Renal cortex interstitium (tissue), 11 donors: ENCODE measurements at regions not wholly inside any gene's neighbourhood (a gene's known extent, or its start where the extent isn't known, plus 50 kb on each side); places are given as distances from the start of the nearest gene placed in this dataset.
A peak's percentile ranks its signal among the peaks of the same experiment; 100 is the strongest.
"Not testable (repeated sequence)": the region's sequence is repeated elsewhere in the genome, so short reads cannot be mapped to it uniquely, and the experiment has no call there.

ENCODE experiments used
- DNase-seq, 11 donors: peaks; one replicate each; pipeline ENCODE4 v3.0.0-alpha.2; 2013; ENCODE audit warnings: low read depth in 9 of 11, low spot score in 4 of 11; ENCODE audit errors: extremely low read depth in 1 of 11

GRCh38 chr16:86227801-86228200 is 282.5 kb upstream of the FOXF1 start:
- no peak for DNase-seq

GRCh38 chr16:86228713-86229112 is 281.6 kb upstream of the FOXF1 start:
- no peak for DNase-seq

GRCh38 chr16:86229283-86229682 is 281.0 kb upstream of the FOXF1 start:
- DNase-seq, result no peak

GRCh38 chr16:86229866-86230656 is 280.3 kb upstream of the FOXF1 start:
- DNase-seq, result no peak

- no peak for DNase-seq
These were observed 278.9 kb upstream of the FOXF1 start for GRCh38 chr16:86231321-86231995.

GRCh38 chr16:86231996-86232350 is 278.4 kb upstream of the FOXF1 start:
- no peak for DNase-seq

GRCh38 chr16:86232496-86232895 is 277.8 kb upstream of the FOXF1 start:
- no peak for DNase-seq

GRCh38 chr16:86233506-86233905 is 276.8 kb upstream of the FOXF1 start:
- not testable (repeated sequence) for DNase-seq

- no peak for DNase-seq
These were observed 270.9 kb upstream of the FOXF1 start for GRCh38 chr16:86239381-86239780.

GRCh38 chr16:86240716-86241363 is 269.5 kb upstream of the FOXF1 start:
- peak in 6 of 11 donors; percentile 22 to 36 (median 30) for DNase-seq

GRCh38 chr16:86241681-86242080 is 268.6 kb upstream of the FOXF1 start:
- DNase-seq, result no peak

GRCh38 chr16:86242244-86243122 is 267.8 kb upstream of the FOXF1 start:
- no peak for DNase-seq

GRCh38 chr16:86243123-86243473 is 267.2 kb upstream of the FOXF1 start:
- DNase-seq, result no peak

GRCh38 chr16:86243571-86244154 is 266.7 kb upstream of the FOXF1 start:
- DNase-seq, result no peak

GRCh38 chr16:86244158-86244557 is 266.2 kb upstream of the FOXF1 start:
- no peak for DNase-seq

- no peak for DNase-seq
These were observed 265.4 kb upstream of the FOXF1 start for GRCh38 chr16:86244936-86245335.

GRCh38 chr16:86245351-86245750 is 265.0 kb upstream of the FOXF1 start:
- DNase-seq, result no peak

GRCh38 chr16:86245895-86246294 is 264.4 kb upstream of the FOXF1 start:
- DNase-seq, result no peak

GRCh38 chr16:86248310-86248905 is 261.9 kb upstream of the FOXF1 start:
- no peak for DNase-seq
